ENCODE measurements at regions not wholly inside any gene's neighbourhood (a gene's known extent, or its start where the extent isn't known, plus 50 kb on each side); places are given as distances from the start of the nearest gene placed in this dataset.
"Not testable (repeated sequence)": the region's sequence is repeated elsewhere in the genome, so short reads cannot be mapped to it uniquely, and the experiment has no call there.

DNA sequence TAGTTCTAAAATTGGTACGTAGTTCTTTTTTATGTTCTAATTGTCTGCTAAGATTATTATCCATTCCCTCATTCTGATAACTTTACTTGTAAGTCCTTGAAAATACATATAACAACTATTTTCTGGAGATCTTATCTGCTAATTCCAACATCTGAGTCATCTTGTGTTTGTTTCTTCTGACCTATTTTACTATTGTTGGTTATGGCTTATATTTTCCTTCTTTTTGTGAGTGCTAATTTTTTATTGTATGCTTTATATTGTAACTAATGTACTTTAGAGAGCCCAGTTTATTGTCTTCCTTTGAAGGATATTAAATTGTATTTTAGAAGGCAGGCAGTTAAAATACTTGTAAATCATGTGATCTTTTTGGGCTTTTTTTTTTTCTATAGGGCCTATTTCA lies 149.3 kb upstream of the LRFN5 start:
- no peak overlapping the region for H3K4me3 Mint-ChIP-seq
- no peak overlapping the region for H3K4me3 ChIP-seq (ENCODE audit: low read length)
- no peak for ATAC-seq
- DNase-seq = no peak
- TF ChIP-seq, protein P1, sequence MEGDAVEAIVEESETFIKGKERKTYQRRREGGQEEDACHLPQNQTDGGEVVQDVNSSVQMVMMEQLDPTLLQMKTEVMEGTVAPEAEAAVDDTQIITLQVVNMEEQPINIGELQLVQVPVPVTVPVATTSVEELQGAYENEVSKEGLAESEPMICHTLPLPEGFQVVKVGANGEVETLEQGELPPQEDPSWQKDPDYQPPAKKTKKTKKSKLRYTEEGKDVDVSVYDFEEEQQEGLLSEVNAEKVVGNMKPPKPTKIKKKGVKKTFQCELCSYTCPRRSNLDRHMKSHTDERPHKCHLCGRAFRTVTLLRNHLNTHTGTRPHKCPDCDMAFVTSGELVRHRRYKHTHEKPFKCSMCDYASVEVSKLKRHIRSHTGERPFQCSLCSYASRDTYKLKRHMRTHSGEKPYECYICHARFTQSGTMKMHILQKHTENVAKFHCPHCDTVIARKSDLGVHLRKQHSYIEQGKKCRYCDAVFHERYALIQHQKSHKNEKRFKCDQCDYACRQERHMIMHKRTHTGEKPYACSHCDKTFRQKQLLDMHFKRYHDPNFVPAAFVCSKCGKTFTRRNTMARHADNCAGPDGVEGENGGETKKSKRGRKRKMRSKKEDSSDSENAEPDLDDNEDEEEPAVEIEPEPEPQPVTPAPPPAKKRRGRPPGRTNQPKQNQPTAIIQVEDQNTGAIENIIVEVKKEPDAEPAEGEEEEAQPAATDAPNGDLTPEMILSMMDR (IDR thresholded peaks at IDR 0.05) = no peak
- WGBS (ENCODE audit: insufficient coverage) = no CpG with 5 or more reads among the region's 1 CpG
- intact Hi-C loops (cut with micrococcal nuclease) = no loop called here
- no peak overlapping the region for H3K27ac ChIP-seq (ENCODE audit: low read length)
- H3K4me1 Mint-ChIP-seq = no peaks in the 10 kb centered on the region
- H3K9me3 Mint-ChIP-seq = peaks cover 0 to 4% of the 10 kb centered on the region in 2 donors
- H3K9me3 ChIP-seq (ENCODE audit: control insufficient read depth, insufficient read depth, low read length) = no peaks in the 10 kb centered on the region
- H3K4me1 ChIP-seq (ENCODE audit: control insufficient read depth, insufficient read depth, low read length) = no peaks in the 10 kb centered on the region
- no peaks in the 10 kb centered on the region for H3K36me3 Mint-ChIP-seq
- H3K27me3 ChIP-seq (ENCODE audit: control insufficient read depth, insufficient read depth, low read length) = no peaks in the 10 kb centered on the region
- no peak overlapping the region for H3K27ac Mint-ChIP-seq
- no peaks in the 10 kb centered on the region for H3K27me3 Mint-ChIP-seq (ENCODE audit: low read depth in 2 of 2)
- no peaks in the 10 kb centered on the region for H3K36me3 ChIP-seq (ENCODE audit: control insufficient read depth, insufficient read depth, low read length)

DNA sequence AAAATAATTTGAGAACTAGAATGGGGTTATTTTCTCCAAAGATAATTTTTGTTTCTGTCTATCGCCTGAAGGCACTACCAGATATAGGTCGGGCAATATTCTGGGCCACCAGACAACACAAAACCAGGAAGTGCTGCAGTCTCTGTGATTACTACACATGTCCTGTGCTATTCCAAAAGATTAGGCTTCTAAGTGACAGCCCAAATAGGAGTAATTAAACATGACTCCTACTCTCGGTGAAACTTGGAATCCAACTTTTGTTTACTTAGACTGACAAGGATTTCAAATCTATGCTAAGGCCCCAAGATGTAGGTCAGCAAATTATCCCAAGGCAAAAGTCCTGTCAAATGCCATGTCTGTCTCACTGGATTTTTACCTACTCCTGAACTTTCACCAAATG lies 157.6 kb upstream of the LRFN5 start:
- Histone ChIP-seq H3K27ac (ENCODE audit: low read length) (no peak overlapping the region), H3K4me1 (ENCODE audit: control insufficient read depth, insufficient read depth, low read length) (no peaks in the 10 kb centered on the region), H3K36me3 (ENCODE audit: control insufficient read depth, insufficient read depth, low read length) (no peaks in the 10 kb centered on the region), H3K4me3 (ENCODE audit: low read length) (no peak overlapping the region), H3K27me3 (ENCODE audit: control insufficient read depth, insufficient read depth, low read length) (no peaks in the 10 kb centered on the region), H3K9me3 (ENCODE audit: control insufficient read depth, insufficient read depth, low read length) (peaks cover 2% of the 10 kb centered on the region)
- no peaks in the 10 kb centered on the region for H3K4me1 Mint-ChIP-seq
- no peaks in the 10 kb centered on the region for H3K36me3 Mint-ChIP-seq
- DNase-seq = no peak
- WGBS (ENCODE audit: insufficient coverage) = 41% methylated on average over 3 of the region's 3 CpGs
- no peak for ATAC-seq
- peaks cover 3 to 6% of the 10 kb centered on the region in 2 donors for H3K9me3 Mint-ChIP-seq
- TF ChIP-seq, protein P1 (IDR thresholded peaks at IDR 0.05) = no peak
- no peaks in the 10 kb centered on the region for H3K27me3 Mint-ChIP-seq (ENCODE audit: low read depth in 2 of 2)
- no peak overlapping the region for H3K4me3 Mint-ChIP-seq
- H3K27ac Mint-ChIP-seq = no peak overlapping the region
- intact Hi-C loops (cut with micrococcal nuclease) = no loop called here

DNA sequence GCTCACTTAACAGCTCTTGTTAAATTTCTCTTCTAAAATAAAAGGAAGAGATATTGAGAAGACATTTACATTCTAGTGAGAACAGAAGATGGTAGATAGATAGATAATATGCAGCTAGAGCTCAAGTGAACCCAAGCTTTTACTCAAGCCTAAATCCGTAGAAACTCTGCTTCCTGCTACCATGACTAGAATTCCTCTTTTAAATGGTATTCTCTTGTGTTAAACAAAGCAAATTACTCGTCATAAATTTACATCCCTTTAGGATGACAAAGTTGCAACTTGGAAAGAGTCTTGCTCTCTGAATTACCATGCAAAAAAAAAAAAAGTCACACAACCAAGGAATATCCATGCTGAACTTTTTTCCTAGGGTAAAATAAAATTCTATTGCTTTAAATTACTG lies 160.7 kb upstream of the LRFN5 start:
- Histone ChIP-seq H3K4me3 (ENCODE audit: low read length) (no peak overlapping the region), H3K27me3 (ENCODE audit: control insufficient read depth, insufficient read depth, low read length) (no peaks in the 10 kb centered on the region), H3K36me3 (ENCODE audit: control insufficient read depth, insufficient read depth, low read length) (no peaks in the 10 kb centered on the region), H3K4me1 (ENCODE audit: control insufficient read depth, insufficient read depth, low read length) (no peaks in the 10 kb centered on the region), H3K9me3 (ENCODE audit: control insufficient read depth, insufficient read depth, low read length) (peaks cover 2% of the 10 kb centered on the region), H3K27ac (ENCODE audit: low read length) (no peak overlapping the region)
- Mint-ChIP-seq H3K27me3 (ENCODE audit: low read depth in 2 of 2) (no peaks in the 10 kb centered on the region), H3K9me3 (peaks cover 5 to 6% of the 10 kb centered on the region in 2 donors), H3K36me3 (no peaks in the 10 kb centered on the region), H3K4me1 (no peaks in the 10 kb centered on the region), H3K27ac (no peak overlapping the region), H3K4me3 (no peak overlapping the region)
- intact Hi-C loops (cut with micrococcal nuclease) = no loop called here
- TF ChIP-seq, protein P1 (IDR thresholded peaks at IDR 0.05) = no peak
- whole genome bisulfite sequencing (ENCODE audit: insufficient coverage) = 33% methylated on average over 1 of the region's 2 CpGs
- no peak for ATAC-seq
- no peak for DNase-seq

DNA sequence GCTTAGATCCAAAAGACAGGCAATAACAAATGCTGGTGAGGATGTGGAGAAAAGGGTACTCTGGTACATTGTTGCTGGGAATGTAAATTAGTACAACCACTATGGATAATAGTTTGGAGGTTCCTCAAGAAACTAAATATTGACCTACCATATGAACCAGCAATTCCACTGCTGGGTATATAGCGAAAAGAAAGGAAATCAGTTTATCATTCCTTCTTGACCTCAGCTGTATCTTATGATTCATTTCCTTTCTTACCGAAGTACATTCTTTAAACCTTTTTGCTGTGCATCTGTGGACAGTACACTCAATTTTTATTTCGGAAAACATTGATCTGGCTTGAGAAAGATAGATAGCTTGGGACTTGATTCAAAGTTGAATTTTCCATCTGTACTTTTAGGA lies 183.2 kb upstream of the LRFN5 start:
- H3K36me3 Mint-ChIP-seq = no peaks in the 10 kb centered on the region
- H3K4me3 ChIP-seq (ENCODE audit: low read length) = no peak overlapping the region
- H3K4me3 Mint-ChIP-seq = no peak overlapping the region
- WGBS (ENCODE audit: insufficient coverage) = 86% methylated on average over 2 of the region's 3 CpGs
- no peaks in the 10 kb centered on the region for H3K27me3 ChIP-seq (ENCODE audit: control insufficient read depth, insufficient read depth, low read length)
- no peak overlapping the region for H3K27ac ChIP-seq (ENCODE audit: low read length)
- intact Hi-C loops (cut with micrococcal nuclease) = no loop called here
- DNase-seq (no peak), ATAC-seq (no peak)
- no peak overlapping the region for H3K27ac Mint-ChIP-seq
- H3K4me1 ChIP-seq (ENCODE audit: control insufficient read depth, insufficient read depth, low read length) = no peaks in the 10 kb centered on the region
- TF ChIP-seq, protein P1 (IDR thresholded peaks at IDR 0.05) = no peak
- H3K27me3 Mint-ChIP-seq (ENCODE audit: low read depth in 2 of 2) = no peaks in the 10 kb centered on the region
- no peaks in the 10 kb centered on the region for H3K36me3 ChIP-seq (ENCODE audit: control insufficient read depth, insufficient read depth, low read length)
- peaks cover 6 to 17% of the 10 kb centered on the region in 2 donors for H3K9me3 Mint-ChIP-seq
- peaks cover 4% of the 10 kb centered on the region for H3K9me3 ChIP-seq (ENCODE audit: control insufficient read depth, insufficient read depth, low read length)
- no peaks in the 10 kb centered on the region for H3K4me1 Mint-ChIP-seq

DNA sequence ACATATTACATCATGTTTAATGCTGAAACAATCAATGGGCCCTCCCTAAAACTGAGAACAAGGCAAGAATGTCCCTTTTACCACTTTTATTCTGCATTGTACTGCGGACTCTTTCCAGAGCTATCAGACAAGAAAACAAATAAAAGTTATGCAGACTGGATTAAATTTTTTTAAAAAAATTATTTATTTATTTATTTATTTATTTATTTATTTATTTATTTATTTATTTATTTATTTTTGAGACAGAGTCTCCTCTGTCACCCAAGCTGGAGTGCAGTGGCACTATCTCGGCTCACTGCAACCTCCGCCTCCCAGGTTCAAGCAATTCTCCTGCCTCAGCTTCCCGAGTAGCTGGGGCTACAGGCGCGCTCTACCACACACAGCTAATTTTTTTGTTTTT lies 185.4 kb upstream of the LRFN5 start:
- H3K4me3 ChIP-seq (ENCODE audit: low read length); H3K36me3 Mint-ChIP-seq; H3K36me3 ChIP-seq (ENCODE audit: control insufficient read depth, insufficient read depth, low read length); H3K4me3 Mint-ChIP-seq; H3K27me3 ChIP-seq (ENCODE audit: control insufficient read depth, insufficient read depth, low read length); ATAC-seq; H3K4me1 Mint-ChIP-seq; H3K27ac ChIP-seq (ENCODE audit: low read length); H3K27ac Mint-ChIP-seq; H3K4me1 ChIP-seq (ENCODE audit: control insufficient read depth, insufficient read depth, low read length); DNase-seq; H3K27me3 Mint-ChIP-seq (ENCODE audit: low read depth in 2 of 2); H3K9me3 ChIP-seq (ENCODE audit: control insufficient read depth, insufficient read depth, low read length); intact Hi-C loops (cut with micrococcal nuclease): not testable (repeated sequence)
- WGBS (ENCODE audit: insufficient coverage) = 96% methylated on average over 5 of the region's 6 CpGs
- H3K9me3 Mint-ChIP-seq = peaks cover 6 to 13% of the 10 kb centered on the region in 2 donors
